Sigmoid colon (tissue), 6 donors: ENCODE measurements at regions not wholly inside any gene's neighbourhood (a gene's known extent, or its start where the extent isn't known, plus 50 kb on each side); places are given as distances from the start of the nearest gene placed in this dataset.

ENCODE experiments used
- DNase-seq: peaks from one replicate; pipeline ENCODE4 v3.0.0-alpha.2; 2019
- H3K27ac ChIP-seq, 4 donors: fragments of 200-600 bp; sonication (generic); one replicate each; pipeline ENCODE4 v1.5.1; 2016 to 2019; ENCODE audit warnings: mild to moderate bottlenecking in 1 of 4
- H3K27me3 ChIP-seq, 3 donors: fragments of 200-600 bp; sonication (generic); one replicate each; pipeline ENCODE4 v1.5.1; 2019; ENCODE audit warnings: mild to moderate bottlenecking in 1 of 3
- H3K36me3 ChIP-seq, 4 donors: fragments of 200-600 bp; sonication (generic); one replicate each; pipeline ENCODE4 v1.5.1; 2016 to 2019
- H3K4me1 ChIP-seq, 4 donors: fragments of 200-600 bp; sonication (generic); one replicate each; pipeline ENCODE4 v1.5.1; 2017 to 2019
- H3K4me3 ChIP-seq, 4 donors: fragments of 200-600 bp; sonication (generic); one replicate each; pipeline ENCODE4 v1.5.1; 2017 to 2019; ENCODE audit warnings: mild to moderate bottlenecking in 2 of 4, moderate library complexity in 1 of 4
- H3K9me3 ChIP-seq, 4 donors: fragments of 200-600 bp in 3 of 4; sonication (generic) in 3 of 4; one replicate each; pipeline versions ENCODE4 v1.5.1 to v1.6.1; 2013 to 2019
- EP300 ChIP-seq, 4 donors: sonication (generic); formaldehyde crosslinking; IDR thresholded peaks; one replicate each; pipeline ENCODE4 v1.6.1; 2017; ENCODE audit warnings: antibody characterized with exemption in 4 of 4
- POLR2A ChIP-seq, 2 donors: fragments of 450-650 bp; IDR thresholded peaks; one replicate each; pipeline ENCODE4 v1.6.1; 2016; ENCODE audit warnings: antibody characterized with exemption in 2 of 2, mild to moderate bottlenecking in 2 of 2, moderate library complexity in 2 of 2
- POLR2AphosphoS5 ChIP-seq, 4 donors: sonication (generic); formaldehyde crosslinking; IDR thresholded peaks; one replicate each; pipeline ENCODE4 v1.6.1; 2017; ENCODE audit warnings: antibody characterized with exemption in 4 of 4
- WGBS, 2 donors: extraction: QIAGEN DNeasy Blood & Tissue Kit; methylation state at CpG; one replicate each; pipeline ENCODE4 v1.1.7; 2013; 5-methylcytosine and 5-hydroxymethylcytosine counted together
- intact Hi-C: fragments of 100-400 bp; cut with DNase I; formaldehyde crosslinking; loops from one replicate; pipeline ENCODE4 v1.15.1; 2023
- TF ChIP-seq, protein P1 (sequence below), 4 experiments: fragments of 450-650 bp in 3 of 4; fragments of 200-600 bp in 1 of 4; IDR thresholded peaks; one replicate each; pipeline ENCODE4 v1.5.1; 2016 to 2019; ENCODE audit warnings: antibody characterized with exemption in 4 of 4, mild to moderate bottlenecking in 3 of 4, moderate library complexity in 2 of 4
- donor health status: healthy with polysubstance abuse.
- donor health status: healthy.

- peaks cover 0 to 8% (median 4%) of the 10 kb centered on the region in 4 donors for H3K4me1 ChIP-seq
- no peaks in the 10 kb centered on the region for H3K9me3 ChIP-seq
- intact Hi-C loops = no loop called here
- H3K4me3 ChIP-seq = no peak overlapping the region
- no peak overlapping the region for H3K27ac ChIP-seq
- H3K27me3 ChIP-seq = no peaks in the 10 kb centered on the region
- TF ChIP-seq EP300 (IDR thresholded peaks at IDR 0.05) (no peak), POLR2AphosphoS5 (IDR thresholded peaks at IDR 0.05) (no peak), POLR2A (IDR thresholded peaks at IDR 0.05) (no peak)
- TF ChIP-seq, protein P1, sequence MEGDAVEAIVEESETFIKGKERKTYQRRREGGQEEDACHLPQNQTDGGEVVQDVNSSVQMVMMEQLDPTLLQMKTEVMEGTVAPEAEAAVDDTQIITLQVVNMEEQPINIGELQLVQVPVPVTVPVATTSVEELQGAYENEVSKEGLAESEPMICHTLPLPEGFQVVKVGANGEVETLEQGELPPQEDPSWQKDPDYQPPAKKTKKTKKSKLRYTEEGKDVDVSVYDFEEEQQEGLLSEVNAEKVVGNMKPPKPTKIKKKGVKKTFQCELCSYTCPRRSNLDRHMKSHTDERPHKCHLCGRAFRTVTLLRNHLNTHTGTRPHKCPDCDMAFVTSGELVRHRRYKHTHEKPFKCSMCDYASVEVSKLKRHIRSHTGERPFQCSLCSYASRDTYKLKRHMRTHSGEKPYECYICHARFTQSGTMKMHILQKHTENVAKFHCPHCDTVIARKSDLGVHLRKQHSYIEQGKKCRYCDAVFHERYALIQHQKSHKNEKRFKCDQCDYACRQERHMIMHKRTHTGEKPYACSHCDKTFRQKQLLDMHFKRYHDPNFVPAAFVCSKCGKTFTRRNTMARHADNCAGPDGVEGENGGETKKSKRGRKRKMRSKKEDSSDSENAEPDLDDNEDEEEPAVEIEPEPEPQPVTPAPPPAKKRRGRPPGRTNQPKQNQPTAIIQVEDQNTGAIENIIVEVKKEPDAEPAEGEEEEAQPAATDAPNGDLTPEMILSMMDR (IDR thresholded peaks at IDR 0.05) = no peak
- WGBS, 2 donors = 70 to 88% methylated on average over 2 of the region's 2 CpGs
- H3K36me3 ChIP-seq = no peaks in the 10 kb centered on the region
- DNase-seq = no peak
Observed at GRCh38 chr15:57767481-57767880, 61.0 kb downstream of the POLR2M start.

GRCh38 chr15:57769266-57769665 is 62.8 kb downstream of the POLR2M start:
- TF ChIP-seq, protein P1 (IDR thresholded peaks at IDR 0.05) = no peak
- TF ChIP-seq POLR2AphosphoS5 (IDR thresholded peaks at IDR 0.05) = no peak
- no peak for TF ChIP-seq POLR2A (IDR thresholded peaks at IDR 0.05)
- no peak for TF ChIP-seq EP300 (IDR thresholded peaks at IDR 0.05)
- DNase-seq = peak; percentile 71

GRCh38 chr15:57770495-57770894 is 64.0 kb downstream of the POLR2M start:
- Histone ChIP-seq H3K9me3 (no peaks in the 10 kb centered on the region), H3K4me3 (no peak overlapping the region), H3K27ac (no peak overlapping the region), H3K36me3 (no peaks in the 10 kb centered on the region), H3K27me3 (no peaks in the 10 kb centered on the region), H3K4me1 (peaks cover 0 to 8% (median 0%) of the 10 kb centered on the region in 4 donors)
- DNase-seq = no peak
- TF ChIP-seq POLR2AphosphoS5 (IDR thresholded peaks at IDR 0.05) = no peak
- intact Hi-C loops = no loop called here
- 86 to 88% methylated on average over 3 of the region's 3 CpGs for WGBS, 2 donors

More at GRCh38 chr15:57769266-57769665, 62.8 kb downstream of the POLR2M start:
- WGBS, 2 donors = 90% methylated on average over 12 of the region's 12 CpGs
- Histone ChIP-seq H3K4me3 (no peak overlapping the region), H3K9me3 (no peaks in the 10 kb centered on the region), H3K27ac (no peak overlapping the region), H3K4me1 (peaks cover 0 to 8% (median 0%) of the 10 kb centered on the region in 4 donors), H3K36me3 (no peaks in the 10 kb centered on the region), H3K27me3 (no peaks in the 10 kb centered on the region)
- intact Hi-C loops = no loop called here

DNA sequence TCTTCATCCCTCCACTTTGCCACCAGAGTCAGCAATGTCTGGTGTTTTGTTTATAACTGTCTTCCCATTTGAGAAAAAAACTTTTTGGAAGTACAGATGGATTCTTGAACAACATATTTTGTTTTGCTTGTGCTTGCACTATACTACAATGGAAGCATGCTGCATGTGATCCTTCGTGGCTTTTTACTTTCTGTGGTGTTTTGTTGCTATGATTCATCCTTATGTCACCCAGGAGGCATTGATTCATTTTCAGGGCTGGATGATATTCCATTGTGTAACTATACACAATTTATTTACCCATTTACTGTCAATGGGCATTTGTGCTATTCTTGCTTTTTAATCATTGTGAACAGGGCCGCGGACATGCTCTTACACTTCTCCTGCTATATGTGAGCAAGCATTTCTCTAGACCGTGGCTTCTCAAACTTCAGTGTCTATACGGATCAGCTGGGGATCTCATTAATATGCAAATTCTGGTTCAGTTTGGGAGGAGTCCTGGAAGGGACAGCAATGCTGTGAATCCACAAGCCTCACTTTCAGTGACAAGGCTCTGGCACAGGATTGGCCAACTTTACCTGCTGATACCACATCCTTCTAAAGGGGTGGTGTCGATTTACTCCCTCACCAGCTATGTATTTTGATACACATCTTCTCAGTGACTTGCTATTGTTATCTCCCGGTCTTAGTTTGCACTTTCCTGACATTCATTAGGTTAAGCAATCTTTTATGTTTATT is 65.9 kb downstream of the POLR2M start:
- 85 to 89% methylated on average over 7 of the region's 7 CpGs for WGBS, 2 donors
- Histone ChIP-seq H3K4me3 (no peak overlapping the region), H3K4me1 (peaks cover 0 to 8% (median 0%) of the 10 kb centered on the region in 4 donors), H3K27ac (no peak overlapping the region), H3K36me3 (no peaks in the 10 kb centered on the region), H3K27me3 (no peaks in the 10 kb centered on the region), H3K9me3 (no peaks in the 10 kb centered on the region)
- no peak for DNase-seq
- intact Hi-C loops = no loop called here
- TF ChIP-seq, protein P1 (IDR thresholded peaks at IDR 0.05) = no peak
- TF ChIP-seq EP300 (IDR thresholded peaks at IDR 0.05) = no peak
- TF ChIP-seq POLR2A (IDR thresholded peaks at IDR 0.05) = no peak
- no peak for TF ChIP-seq POLR2AphosphoS5 (IDR thresholded peaks at IDR 0.05)

DNA sequence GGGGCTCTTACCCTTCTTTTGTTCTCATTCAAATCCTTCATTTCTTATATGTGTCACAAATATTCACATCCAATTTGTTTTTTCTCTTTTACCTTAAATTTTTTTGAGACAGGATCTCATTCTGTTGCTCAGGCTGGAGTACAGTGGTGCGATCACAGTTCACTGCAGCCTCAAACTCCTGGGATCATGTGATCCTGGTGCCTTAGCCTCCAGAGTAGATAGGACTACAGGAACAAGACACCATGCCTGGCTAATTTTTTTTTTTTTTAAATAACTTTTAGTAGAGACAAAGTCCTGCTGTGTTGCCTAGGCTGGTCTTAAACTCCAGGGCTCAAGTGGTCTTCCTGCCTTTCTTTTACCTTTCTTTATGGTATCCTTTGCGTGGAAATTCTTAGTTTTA is 66.5 kb downstream of the POLR2M start:
- WGBS, 2 donors = 93 to 97% methylated on average over 2 of the region's 2 CpGs
- DNase-seq = no peak

More for the DNA sequence above, 66.5 kb downstream of the POLR2M start:
- H3K36me3 ChIP-seq = no peaks in the 10 kb centered on the region
- H3K27ac ChIP-seq = no peak overlapping the region
- H3K27me3 ChIP-seq = no peaks in the 10 kb centered on the region
- H3K4me3 ChIP-seq = no peak overlapping the region
- intact Hi-C loops = no loop called here
- peaks cover 0 to 8% (median 0%) of the 10 kb centered on the region in 4 donors for H3K4me1 ChIP-seq
- no peak for TF ChIP-seq EP300 (IDR thresholded peaks at IDR 0.05)
- no peak for TF ChIP-seq POLR2AphosphoS5 (IDR thresholded peaks at IDR 0.05)
- no peak for TF ChIP-seq POLR2A (IDR thresholded peaks at IDR 0.05)
- TF ChIP-seq, protein P1 (IDR thresholded peaks at IDR 0.05) = no peak
- no peaks in the 10 kb centered on the region for H3K9me3 ChIP-seq
